GM18909 (cell line): ENCODE measurements at regions not wholly inside any gene's neighbourhood (a gene's known extent, or its start where the extent isn't known, plus 50 kb on each side); places are given as distances from the start of the nearest gene placed in this dataset.

Experiments
- ATAC-seq: cut with Tn5 transposase; IDR thresholded peaks from one replicate; pipeline ENCODE4 v1.9.1; 2021; ENCODE audit warnings: mild to moderate bottlenecking; ENCODE audit not compliant: unreplicated experiment, poor library complexity

DNA sequence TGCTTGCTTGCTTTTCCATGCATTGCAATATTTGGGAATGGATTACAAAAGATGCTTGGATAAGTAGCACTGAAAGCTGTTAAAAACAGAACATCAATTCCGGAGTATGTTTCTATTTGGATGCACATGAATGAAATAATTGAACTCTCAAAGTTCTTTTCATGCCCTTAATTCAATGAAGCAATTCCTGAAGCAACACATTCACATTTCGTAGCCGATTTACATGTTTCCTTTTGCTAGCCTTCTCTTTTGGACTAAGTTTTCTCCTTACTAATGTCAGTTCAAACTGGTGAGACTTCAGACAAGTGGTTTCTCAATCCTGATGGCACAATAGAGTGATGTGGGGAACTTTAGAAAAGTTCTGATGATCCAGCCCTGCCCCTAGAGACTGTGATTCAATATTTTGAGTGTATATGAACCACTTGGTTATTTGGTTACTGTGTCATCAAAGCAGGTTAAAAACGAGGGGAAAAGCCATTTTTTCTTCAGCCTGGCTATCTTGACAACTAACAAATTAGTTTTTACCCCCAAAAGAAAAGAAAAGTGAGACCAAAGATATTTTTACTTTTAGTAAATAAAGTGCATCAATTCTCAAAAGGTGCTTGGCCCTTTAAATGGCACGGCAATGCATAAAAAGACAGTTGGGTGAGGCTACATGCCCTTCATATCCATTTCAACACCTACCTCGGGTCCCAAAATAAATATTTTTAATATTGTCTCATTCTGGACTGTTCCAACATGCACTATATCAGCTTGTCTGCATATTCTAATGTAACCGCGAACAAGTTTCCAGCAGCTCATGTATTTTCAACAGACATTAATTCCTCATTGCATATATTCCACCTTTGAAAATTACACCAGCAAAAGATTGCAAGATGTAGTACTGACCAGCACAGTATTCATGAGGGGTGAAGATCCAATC is 90.1 kb upstream of the RPL34 start:
- no peak for ATAC-seq

DNA sequence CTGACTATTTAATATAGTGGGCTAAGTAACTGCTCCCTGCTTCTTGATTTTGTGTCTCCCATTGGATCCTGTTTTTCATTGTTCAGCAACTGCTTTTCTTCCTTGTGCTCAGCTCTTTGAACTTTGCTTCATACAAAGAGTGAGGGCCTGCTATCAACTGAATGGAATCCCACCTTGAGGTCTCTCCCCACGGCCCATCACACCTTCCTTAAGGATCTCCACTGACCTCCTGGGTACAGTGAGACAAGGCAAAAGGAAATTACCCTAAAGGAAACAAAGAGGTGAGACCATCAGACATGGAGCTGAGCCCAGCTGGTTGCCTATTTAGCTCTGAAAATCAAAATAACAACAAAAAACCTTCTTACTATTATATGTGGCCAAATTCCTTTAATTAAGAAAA is 91.3 kb upstream of the RPL34 start:
- ATAC-seq, result no peak

DNA sequence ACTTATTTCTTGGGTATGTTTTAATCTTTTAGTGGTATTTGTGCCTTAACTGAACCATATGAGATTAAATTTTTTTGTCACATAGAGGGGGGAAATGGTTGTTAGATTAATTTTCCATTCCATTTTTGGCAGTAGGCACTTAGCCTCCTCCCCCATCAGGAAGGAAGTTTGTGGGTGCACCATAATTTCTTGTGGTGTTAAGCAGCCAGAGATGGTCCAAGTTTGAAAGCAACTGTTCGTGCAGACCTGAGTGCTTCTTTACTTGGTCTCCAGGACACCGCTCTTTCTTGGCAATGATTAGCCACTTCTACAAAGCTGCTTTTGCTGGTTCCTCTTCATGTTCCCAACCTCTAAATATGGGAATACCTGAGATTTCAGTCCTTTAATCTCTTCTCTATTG is 92.7 kb upstream of the RPL34 start:
- ATAC-seq, result peak; percentile 88

DNA sequence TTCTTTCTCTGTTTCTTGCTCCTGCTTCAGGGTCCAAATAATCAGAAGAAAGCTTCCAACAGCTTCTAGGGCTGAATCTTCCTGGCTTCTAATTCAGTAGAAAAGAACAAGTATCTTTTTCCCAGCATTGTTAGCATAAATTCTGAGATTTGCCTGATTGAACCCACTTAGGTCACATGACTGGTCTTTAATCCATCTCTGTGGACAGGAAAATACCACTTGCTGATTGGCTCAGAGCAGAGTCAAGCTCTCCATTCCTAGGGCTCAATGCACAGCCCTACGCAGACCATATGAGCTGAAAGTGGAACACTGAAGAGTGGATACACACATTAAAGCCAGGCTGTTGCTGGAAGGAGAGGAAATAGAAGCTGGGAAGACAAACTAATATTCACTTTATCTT is 99.6 kb upstream of the RPL34 start:
- no peak for ATAC-seq

DNA sequence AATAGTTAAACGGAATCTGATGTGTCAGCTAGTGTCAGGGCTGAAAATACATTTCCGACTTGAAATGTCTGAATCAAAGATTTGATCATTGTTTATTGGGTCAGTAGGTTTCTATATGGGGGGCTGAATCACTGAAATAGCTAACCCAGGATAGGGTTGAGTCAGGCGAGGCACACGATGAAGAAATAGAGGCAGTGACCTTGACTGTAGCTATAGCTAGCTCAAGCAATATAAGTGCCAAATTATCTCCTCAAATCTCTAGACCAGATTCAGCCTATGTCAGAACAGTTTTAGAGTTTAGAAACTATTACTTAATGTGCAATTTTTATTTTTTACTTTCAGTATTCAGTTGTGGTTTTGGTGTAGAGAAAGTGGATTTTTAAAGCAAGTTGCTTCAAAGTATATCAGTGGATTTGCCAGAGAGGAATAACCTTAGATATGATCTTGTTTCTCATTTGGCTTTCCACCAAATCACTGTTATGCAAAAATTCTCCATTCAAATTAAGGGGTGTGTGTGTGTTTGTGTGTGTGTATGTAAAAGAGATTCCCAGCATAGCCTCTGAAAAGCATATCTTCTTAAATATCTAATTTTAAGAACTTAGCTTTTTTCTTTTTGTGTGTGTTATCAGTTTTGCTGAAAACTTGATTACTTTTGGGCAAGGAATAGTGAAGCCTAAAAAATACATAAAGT is 100.3 kb upstream of the RPL34 start:
- ATAC-seq, result no peak

DNA sequence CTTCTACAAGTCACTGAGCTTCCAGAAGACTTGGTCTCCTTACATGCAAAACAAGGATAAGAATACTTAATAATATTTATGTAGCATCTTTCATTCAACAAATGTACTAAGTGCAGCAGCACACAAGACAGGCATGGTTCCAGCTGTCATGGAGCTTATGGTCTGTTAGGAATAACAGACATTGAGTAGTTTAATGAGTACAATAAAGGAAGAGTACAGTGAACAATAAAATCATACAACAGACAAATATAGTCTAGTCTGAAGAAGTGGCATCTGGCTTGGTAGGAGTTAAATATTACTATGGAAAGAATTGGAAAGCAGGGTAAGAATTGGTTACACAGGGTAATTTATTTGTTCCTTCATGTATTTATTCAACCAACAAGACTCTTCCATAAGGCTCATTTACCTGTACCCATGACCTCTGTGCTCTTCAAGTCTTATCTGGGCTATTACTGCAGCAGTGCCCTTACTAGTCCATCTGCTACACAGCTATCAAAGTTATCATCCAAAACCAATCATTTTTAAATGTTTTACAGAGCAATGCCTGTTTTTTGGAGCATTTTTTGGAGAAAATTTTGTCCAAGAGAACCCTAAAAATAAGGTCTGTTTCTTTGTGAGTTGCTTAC is 101.1 kb upstream of the RPL34 start:
- ATAC-seq, result no peak

DNA sequence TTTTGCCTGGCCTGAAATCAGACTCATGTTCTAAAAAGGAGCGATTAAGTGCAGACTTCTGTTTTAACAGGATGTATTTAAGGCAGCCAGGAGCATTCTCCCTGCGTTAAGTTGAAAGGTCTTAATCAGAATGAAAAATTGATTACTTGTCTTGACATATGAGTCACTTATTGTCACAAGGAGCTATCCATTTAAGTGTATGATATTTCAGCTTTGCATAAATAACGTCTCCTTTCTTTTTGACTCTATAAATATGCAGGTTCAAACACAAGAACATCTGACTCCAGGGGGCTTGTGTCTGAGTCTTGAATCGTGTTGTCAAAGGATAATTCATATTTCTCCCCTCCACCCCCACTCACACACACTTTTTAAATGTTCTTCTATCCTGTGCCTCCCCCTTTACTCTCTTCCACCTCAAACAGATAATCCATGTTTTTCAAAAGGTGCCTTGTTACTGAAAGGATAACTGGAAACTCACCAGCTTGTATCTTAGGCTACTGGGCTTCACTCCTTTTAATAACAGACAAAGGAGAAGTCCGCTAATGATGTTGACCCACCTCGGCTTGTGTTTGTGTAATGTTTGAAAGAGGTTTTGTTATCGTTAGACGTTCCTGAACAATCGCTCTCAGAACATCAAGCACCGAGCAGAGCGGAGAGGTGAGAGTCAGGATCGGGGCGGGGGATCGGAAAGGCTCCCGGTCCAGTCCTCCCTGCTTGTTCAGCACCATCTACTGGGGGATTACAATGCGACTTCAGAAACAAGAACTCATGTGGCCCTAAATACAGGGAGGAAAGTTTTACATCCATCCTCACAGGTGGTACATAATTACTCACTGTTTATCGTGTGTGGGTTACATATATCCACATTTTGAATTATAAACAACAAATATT is 107.5 kb upstream of the RPL34 start:
- no peak for ATAC-seq

DNA sequence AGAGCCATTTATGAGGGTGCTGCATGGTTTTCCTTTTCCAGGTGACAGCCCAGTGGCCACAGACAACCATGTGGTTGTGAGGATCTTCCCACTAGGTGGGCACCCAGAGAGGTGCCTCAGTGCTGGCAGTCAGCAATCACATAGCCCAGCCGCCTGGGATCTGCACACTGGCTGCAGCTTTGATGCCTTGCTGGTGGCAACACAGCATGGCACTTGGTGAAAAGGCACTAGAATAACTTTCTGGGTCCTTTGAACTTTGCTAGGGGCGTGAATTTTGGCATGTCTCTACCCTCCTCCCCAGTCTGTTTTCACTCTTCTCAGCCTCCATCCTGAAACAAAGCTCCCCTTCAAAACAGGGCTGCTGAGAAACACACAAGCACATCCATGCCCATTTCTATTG is 108.8 kb upstream of the RPL34 start:
- ATAC-seq, result no peak

DNA sequence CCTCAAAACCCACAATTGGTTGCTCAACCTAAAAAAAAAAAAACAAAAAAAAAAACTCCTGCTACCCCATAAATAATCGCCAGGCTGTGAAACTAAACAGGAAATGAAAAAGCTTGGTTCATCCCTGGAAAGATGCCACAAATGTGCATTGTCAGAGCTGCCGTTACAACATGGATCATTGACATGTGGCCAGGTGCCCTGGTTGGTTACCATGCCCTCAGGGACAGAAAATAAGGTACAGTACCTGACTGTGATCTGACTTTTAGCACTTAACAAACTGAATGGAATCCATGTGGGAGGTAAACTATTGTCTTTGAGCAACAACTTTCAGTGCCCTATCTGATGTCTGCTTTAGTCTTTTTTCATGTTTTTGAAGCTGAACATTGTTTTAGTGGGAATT is 118.0 kb upstream of the RPL34 start:
- no peak for ATAC-seq

DNA sequence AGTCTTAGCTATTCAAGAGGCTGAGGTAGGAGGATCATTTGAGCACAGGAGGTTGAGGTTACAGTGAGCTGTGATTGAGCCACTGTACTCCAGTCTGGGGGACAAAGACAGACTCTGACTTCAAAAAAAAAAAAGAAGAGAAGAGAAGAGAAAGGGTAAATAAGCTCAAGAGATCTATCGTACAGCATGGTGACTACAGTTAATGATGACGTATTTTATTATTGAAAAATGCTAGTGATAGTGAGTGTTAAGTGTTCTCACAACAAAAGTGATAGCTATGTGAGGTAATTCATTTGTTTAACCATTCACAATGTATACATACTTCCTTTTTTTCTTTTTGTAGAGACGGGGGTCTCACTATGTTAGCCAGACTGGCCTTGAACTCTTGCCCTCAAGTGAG is 121.5 kb upstream of the RPL34 start:
- no peak for ATAC-seq

DNA sequence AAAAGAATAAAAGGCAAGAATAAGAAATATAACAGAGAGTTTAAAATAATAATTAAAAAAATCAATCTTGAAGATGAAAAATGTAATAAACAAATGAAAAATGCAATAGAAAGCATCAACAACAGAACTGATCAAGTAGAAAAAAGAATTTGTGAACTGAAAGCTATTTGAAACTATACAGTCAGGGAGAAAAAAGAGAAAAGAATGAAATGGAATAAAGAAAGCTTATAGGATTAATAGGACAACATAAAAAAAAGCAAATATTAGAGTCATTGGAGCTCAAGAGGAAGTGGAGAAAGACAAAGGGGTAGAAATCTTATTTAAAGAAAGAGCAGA is 126.8 kb upstream of the RPL34 start:
- ATAC-seq, result no peak

DNA sequence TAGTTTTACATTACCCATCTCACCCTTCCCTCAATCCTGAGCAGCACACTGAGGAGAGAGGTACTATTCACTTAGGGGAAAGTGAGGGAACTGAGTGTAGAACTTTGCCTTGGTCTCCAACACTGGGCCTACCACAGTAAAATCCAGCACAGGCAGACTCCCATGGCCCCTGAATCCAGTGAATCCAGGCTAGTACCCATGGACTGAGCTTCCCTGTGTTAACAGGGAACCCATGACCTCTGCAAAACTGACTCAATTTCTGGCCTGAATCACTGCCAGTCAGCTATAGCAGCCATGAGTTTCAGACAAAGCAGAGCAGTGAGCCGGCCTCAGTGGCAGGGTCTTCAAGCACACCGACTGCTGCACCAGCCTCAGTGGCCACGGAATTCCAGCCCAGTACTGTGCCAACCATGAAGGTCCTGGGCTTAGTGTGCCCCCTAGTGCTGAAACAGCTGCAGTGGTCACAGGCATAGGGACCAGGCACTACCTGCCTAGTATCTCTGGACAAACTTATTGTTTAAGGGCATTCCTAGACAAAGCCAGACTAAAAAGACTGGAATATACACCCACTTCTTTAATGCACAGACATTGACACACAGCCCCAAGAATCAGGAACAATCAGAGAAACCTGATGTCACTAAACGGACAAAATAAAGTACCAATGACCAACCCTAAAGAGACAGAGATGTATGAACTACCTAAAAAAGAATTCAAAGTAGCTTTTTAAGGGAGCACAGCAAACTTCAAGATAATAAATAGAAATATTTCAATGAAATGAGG is 127.4 kb upstream of the RPL34 start:
- no peak for ATAC-seq

GRCh38 chr4:108488865-108489264 is 131.5 kb upstream of the RPL34 start:
- no peak for ATAC-seq

DNA sequence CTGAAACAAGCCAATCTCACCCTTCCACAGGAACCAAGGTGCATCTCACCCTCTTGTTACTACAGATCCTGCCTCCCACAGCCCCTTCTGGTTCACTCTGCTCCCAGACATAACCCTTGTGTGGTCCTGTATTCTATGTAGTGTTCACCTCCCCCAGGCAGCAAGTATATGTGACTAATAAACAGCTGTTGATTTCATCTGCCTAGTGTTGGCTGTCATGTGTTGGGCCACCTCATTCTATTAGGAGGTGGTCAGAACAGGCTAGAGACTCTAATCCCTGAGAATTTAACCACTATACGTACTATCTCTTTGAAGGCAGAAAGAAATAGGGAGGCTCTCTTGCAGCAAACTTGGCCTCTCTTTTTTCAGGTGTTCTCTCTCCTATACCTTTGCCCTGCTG is 134.3 kb upstream of the RPL34 start:
- ATAC-seq, result no peak

DNA sequence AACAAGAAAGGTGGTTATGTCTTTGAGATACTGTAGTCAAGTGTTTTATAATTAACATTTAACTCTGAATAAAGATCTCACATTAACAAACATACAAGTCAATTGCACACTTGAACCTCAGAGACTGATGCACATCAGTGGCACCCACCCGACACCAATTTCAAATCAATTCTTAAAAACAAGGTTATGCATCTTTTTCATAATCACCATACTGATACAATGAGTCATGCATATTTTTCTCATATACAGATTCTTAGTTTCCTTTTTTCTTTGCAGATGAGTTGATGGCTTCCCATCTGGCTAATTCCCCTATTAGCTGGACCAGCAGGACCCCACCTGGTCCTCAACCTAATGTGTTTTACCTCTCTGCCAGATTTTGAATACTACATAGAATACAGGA is 136.2 kb upstream of the RPL34 start:
- ATAC-seq, result no peak

DNA sequence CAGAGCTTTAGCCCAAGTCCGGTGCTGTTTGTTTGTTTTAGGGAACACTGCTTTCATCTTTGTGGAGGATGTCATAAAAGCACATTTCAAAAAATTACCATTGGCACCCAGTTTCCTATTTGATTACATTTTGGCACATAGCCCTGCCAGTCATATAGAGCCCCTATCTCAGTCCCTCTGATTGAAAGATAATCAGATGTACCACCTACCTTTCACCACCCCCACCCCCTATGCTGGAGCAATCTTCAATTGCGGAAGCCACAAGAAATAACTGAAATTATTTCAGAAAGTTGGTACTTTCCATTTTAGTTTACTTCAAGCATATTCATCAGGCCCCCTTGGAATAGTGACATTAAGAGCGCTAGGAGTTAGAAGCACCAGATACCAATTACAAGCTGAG is 136.7 kb upstream of the RPL34 start:
- no peak for ATAC-seq

DNA sequence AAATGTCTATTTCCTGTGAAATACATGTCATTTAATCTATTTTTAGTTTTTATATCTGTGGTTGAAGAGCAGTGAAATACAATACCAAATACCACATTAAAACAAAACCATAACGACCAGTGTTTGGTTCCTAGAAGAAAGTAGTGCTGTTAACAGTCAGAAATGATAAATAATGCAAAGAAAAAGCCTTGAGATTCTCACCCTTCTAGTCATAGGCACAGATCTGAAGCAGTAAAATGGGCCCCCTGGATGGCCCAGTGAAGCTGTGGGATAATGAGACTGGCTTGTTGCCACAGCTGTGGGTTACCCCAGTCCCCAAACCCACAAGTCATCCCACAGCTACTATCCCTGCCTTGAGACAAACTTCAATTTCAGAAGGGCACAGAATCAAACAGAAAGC is 137.3 kb upstream of the RPL34 start:
- ATAC-seq, result no peak

DNA sequence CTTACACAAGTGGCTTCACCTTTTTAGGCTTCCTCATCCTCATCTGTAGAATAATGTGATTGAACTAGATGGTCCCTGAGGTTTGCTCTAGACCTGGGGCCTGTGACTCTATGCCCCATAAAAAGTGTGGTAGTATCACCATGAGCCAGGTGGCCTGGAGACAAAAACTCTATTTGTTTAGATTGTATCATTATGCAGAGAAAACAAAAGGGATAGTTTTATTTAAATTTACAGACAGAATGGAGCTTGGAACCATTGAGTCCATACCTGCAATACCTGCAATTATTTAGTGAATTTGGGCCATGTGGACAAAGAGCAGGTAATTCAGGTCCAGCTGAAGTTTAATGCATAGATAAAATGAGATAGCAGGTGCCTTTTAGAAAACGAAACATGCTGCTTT is 139.5 kb upstream of the RPL34 start:
- ATAC-seq, result no peak

DNA sequence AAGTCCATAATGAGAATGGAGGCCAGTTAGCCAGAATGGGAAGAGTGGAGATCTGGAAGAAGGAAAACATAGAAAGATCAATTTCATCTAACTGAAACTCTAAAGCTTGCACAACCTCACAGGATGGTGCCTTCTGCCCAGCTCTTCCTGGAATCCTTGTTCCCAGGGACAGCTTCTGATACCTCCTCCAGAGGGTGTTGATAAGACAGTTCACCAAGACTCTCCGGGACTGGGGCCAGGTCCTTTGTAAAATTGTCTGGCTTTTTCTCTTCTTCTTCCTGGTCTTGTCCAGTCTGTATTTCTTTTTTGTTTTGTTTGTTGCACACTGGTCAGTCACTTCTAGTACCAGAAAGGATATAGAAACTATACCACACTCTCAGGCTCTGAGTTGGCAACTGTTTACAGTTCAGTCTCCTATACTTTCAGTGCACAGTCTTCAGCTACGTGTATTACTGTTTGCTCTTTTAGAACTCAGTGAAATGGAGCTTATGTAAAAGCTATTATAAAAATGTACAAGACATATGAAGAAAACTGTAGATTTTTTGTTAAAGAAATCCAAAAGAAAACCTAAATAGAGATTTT is 142.8 kb upstream of the RPL34 start:
- no peak for ATAC-seq
